ENCODE measurements at regions not wholly inside any gene's neighbourhood (a gene's known extent, or its start where the extent isn't known, plus 50 kb on each side); places are given as distances from the start of the nearest gene placed in this dataset.

- no peak for TF ChIP-seq CTCF (IDR thresholded peaks at IDR 0.05; ENCODE audit: borderline replicate concordance, extremely low read depth, insufficient read depth)
- no peak overlapping the region for H3K4me3 ChIP-seq (ENCODE audit: low read length in 3 of 3)
- no peaks in the 10 kb centered on the region for H3K36me3 ChIP-seq (ENCODE audit: control insufficient read depth in 2 of 3, insufficient read depth in 3 of 3, low read length in 3 of 3)
- H3K4me1 ChIP-seq (ENCODE audit: control insufficient read depth in 2 of 3, insufficient read depth in 2 of 3, low read depth in 1 of 3, low read length in 3 of 3), result peaks cover 0 to 29% (median 21%) of the 10 kb centered on the region in 3 donors
- no peaks in the 10 kb centered on the region for H3K9me3 ChIP-seq (ENCODE audit: control insufficient read depth in 2 of 3, insufficient read depth in 1 of 3, low read length in 3 of 3)
- DNase-seq (peak in 1 of 5 donors; percentile 40), FAIRE-seq (no peak)
- H3K27me3 ChIP-seq (ENCODE audit: control insufficient read depth, insufficient read depth, low read length), result no peaks in the 10 kb centered on the region
- H3K27ac ChIP-seq (ENCODE audit: low read depth in 2 of 2, low read length in 2 of 2), result peak overlapping the region; percentile 56 to 63
- no peak overlapping the region for H3K9ac ChIP-seq (ENCODE audit: low read length in 3 of 3)
- intact Hi-C loops (cut with DNase I), result no loop called here
Measured at GRCh38 chr16:51409001-51409675, 258.1 kb upstream of the SALL1 start.

GRCh38 chr16:51408357-51408756 is 257.3 kb upstream of the SALL1 start:
- Histone ChIP-seq H3K9me3 (ENCODE audit: control insufficient read depth in 2 of 3, insufficient read depth in 1 of 3, low read length in 3 of 3) (no peaks in the 10 kb centered on the region), H3K4me1 (ENCODE audit: control insufficient read depth in 2 of 3, insufficient read depth in 2 of 3, low read depth in 1 of 3, low read length in 3 of 3) (peaks cover 0 to 29% (median 25%) of the 10 kb centered on the region in 3 donors), H3K27me3 (ENCODE audit: control insufficient read depth, insufficient read depth, low read length) (no peaks in the 10 kb centered on the region), H3K9ac (ENCODE audit: low read length in 3 of 3) (no peak overlapping the region), H3K36me3 (ENCODE audit: control insufficient read depth in 2 of 3, insufficient read depth in 3 of 3, low read length in 3 of 3) (no peaks in the 10 kb centered on the region), H3K27ac (ENCODE audit: low read depth in 2 of 2, low read length in 2 of 2) (peak overlapping the region; percentile 56 to 82), H3K4me3 (ENCODE audit: low read length in 3 of 3) (no peak overlapping the region)
- FAIRE-seq (peak; percentile 98), DNase-seq (peak in 2 of 5 donors; percentile 63 to 64)
- no peak for TF ChIP-seq CTCF (IDR thresholded peaks at IDR 0.05; ENCODE audit: borderline replicate concordance, extremely low read depth, insufficient read depth)
- intact Hi-C loops (cut with DNase I), result no loop called here

- FAIRE-seq (no peak), DNase-seq (no peak)
- intact Hi-C loops (cut with DNase I), result no loop called here
- TF ChIP-seq CTCF (IDR thresholded peaks at IDR 0.05; ENCODE audit: borderline replicate concordance, extremely low read depth, insufficient read depth), result no peak
- Histone ChIP-seq H3K4me1 (ENCODE audit: control insufficient read depth in 2 of 3, insufficient read depth in 2 of 3, low read depth in 1 of 3, low read length in 3 of 3) (peaks cover 0 to 29% (median 26%) of the 10 kb centered on the region in 3 donors), H3K4me3 (ENCODE audit: low read length in 3 of 3) (no peak overlapping the region), H3K27me3 (ENCODE audit: control insufficient read depth, insufficient read depth, low read length) (no peaks in the 10 kb centered on the region), H3K36me3 (ENCODE audit: control insufficient read depth in 2 of 3, insufficient read depth in 3 of 3, low read length in 3 of 3) (no peaks in the 10 kb centered on the region), H3K27ac (ENCODE audit: low read depth in 2 of 2, low read length in 2 of 2) (peak overlapping the region; percentile 82 to 92), H3K9ac (ENCODE audit: low read length in 3 of 3) (no peak overlapping the region), H3K9me3 (ENCODE audit: control insufficient read depth in 2 of 3, insufficient read depth in 1 of 3, low read length in 3 of 3) (no peaks in the 10 kb centered on the region)
Measured at GRCh38 chr16:51407921-51408320, 256.9 kb upstream of the SALL1 start.
